ENCODE measurements at regions not wholly inside any gene's neighbourhood (a gene's known extent, or its start where the extent isn't known, plus 50 kb on each side); places are given as distances from the start of the nearest gene placed in this dataset.

- Histone ChIP-seq H3K27me3 (no peaks in the 10 kb centered on the region), H3K4me1 (ENCODE audit: control insufficient read depth in 1 of 2, insufficient read depth in 1 of 2, low read depth in 1 of 2, low read length in 1 of 2) (no peaks in the 10 kb centered on the region), H3K9me3 (no peaks in the 10 kb centered on the region), H3K27ac (no peak overlapping the region), H3K4me3 (ENCODE audit: low read depth in 1 of 2, low read length in 1 of 2) (no peak overlapping the region), H3K36me3 (no peaks in the 10 kb centered on the region)
- TF ChIP-seq CTCF (IDR thresholded peaks at IDR 0.05): no peak
These were observed 321.0 kb downstream of the C7orf25 start for GRCh38 chr7:42590771-42591310.

- Histone ChIP-seq H3K4me1 (ENCODE audit: control insufficient read depth in 1 of 2, insufficient read depth in 1 of 2, low read depth in 1 of 2, low read length in 1 of 2) (no peaks in the 10 kb centered on the region), H3K36me3 (no peaks in the 10 kb centered on the region), H3K9me3 (no peaks in the 10 kb centered on the region), H3K27ac (no peak overlapping the region), H3K4me3 (ENCODE audit: low read depth in 1 of 2, low read length in 1 of 2) (no peak overlapping the region), H3K27me3 (no peaks in the 10 kb centered on the region)
- TF ChIP-seq CTCF (IDR thresholded peaks at IDR 0.05): no peak
These were observed 323.0 kb downstream of the C7orf25 start for GRCh38 chr7:42588876-42589275.

- Histone ChIP-seq H3K4me1 (ENCODE audit: control insufficient read depth in 1 of 2, insufficient read depth in 1 of 2, low read depth in 1 of 2, low read length in 1 of 2) (no peaks in the 10 kb centered on the region), H3K4me3 (ENCODE audit: low read depth in 1 of 2, low read length in 1 of 2) (no peak overlapping the region), H3K36me3 (no peaks in the 10 kb centered on the region), H3K9me3 (no peaks in the 10 kb centered on the region), H3K27me3 (no peaks in the 10 kb centered on the region), H3K27ac (no peak overlapping the region)
- no peak for TF ChIP-seq CTCF (IDR thresholded peaks at IDR 0.05)
These were observed 324.1 kb downstream of the C7orf25 start for GRCh38 chr7:42587806-42588205.

- Histone ChIP-seq H3K36me3 (no peaks in the 10 kb centered on the region), H3K4me3 (ENCODE audit: low read depth in 1 of 2, low read length in 1 of 2) (no peak overlapping the region), H3K27me3 (no peaks in the 10 kb centered on the region), H3K27ac (no peak overlapping the region), H3K4me1 (ENCODE audit: control insufficient read depth in 1 of 2, insufficient read depth in 1 of 2, low read depth in 1 of 2, low read length in 1 of 2) (no peaks in the 10 kb centered on the region), H3K9me3 (no peaks in the 10 kb centered on the region)
- TF ChIP-seq CTCF (IDR thresholded peaks at IDR 0.05): no peak
These were observed 331.8 kb downstream of the C7orf25 start for GRCh38 chr7:42580061-42580460.

GRCh38 chr7:42575171-42575570 is 336.7 kb downstream of the C7orf25 start:
- Histone ChIP-seq H3K36me3 (no peaks in the 10 kb centered on the region), H3K27ac (no peak overlapping the region), H3K27me3 (no peaks in the 10 kb centered on the region), H3K9me3 (no peaks in the 10 kb centered on the region), H3K4me3 (ENCODE audit: low read depth in 1 of 2, low read length in 1 of 2) (no peak overlapping the region), H3K4me1 (ENCODE audit: control insufficient read depth in 1 of 2, insufficient read depth in 1 of 2, low read depth in 1 of 2, low read length in 1 of 2) (no peaks in the 10 kb centered on the region)
- no peak for TF ChIP-seq CTCF (IDR thresholded peaks at IDR 0.05)

- H3K27me3 ChIP-seq: no peaks in the 10 kb centered on the region
- no peak for TF ChIP-seq CTCF (IDR thresholded peaks at IDR 0.05)
- H3K27ac ChIP-seq: no peak overlapping the region
- no peak overlapping the region for H3K4me3 ChIP-seq (ENCODE audit: low read depth in 1 of 2, low read length in 1 of 2)
- no peaks in the 10 kb centered on the region for H3K9me3 ChIP-seq
- H3K4me1 ChIP-seq (ENCODE audit: control insufficient read depth in 1 of 2, insufficient read depth in 1 of 2, low read depth in 1 of 2, low read length in 1 of 2): no peaks in the 10 kb centered on the region
- no peaks in the 10 kb centered on the region for H3K36me3 ChIP-seq
These were observed 337.2 kb downstream of the C7orf25 start for GRCh38 chr7:42574685-42575084.
